GM21619 (cell line): ENCODE measurements at regions not wholly inside any gene's neighbourhood (a gene's known extent, or its start where the extent isn't known, plus 50 kb on each side); places are given as distances from the start of the nearest gene placed in this dataset.

Experiments used
- ATAC-seq: cut with Tn5 transposase; IDR thresholded peaks from one replicate; pipeline ENCODE4 v1.9.1; 2021; ENCODE audit not compliant: unreplicated experiment

DNA sequence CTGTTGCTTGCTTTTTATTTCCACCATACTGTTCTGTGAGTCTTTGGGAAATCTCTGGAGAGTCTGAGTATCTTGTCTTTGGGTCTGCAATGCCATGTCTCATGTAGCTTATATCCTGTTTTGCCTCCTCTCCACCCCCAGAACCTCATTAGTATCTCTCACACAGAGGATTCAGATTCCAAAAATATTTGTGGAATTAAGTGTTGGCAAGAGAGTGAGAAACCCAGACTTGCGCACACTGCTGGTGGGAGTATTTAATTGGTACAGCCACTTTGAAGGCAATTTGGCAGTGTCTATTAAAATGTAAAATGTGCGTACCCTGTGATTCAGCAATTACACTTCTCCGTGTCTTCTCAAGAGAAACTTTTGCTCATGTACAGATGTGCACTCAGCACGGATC lies 68.6 kb downstream of the ZNF621 start:
- ATAC-seq = no peak

DNA sequence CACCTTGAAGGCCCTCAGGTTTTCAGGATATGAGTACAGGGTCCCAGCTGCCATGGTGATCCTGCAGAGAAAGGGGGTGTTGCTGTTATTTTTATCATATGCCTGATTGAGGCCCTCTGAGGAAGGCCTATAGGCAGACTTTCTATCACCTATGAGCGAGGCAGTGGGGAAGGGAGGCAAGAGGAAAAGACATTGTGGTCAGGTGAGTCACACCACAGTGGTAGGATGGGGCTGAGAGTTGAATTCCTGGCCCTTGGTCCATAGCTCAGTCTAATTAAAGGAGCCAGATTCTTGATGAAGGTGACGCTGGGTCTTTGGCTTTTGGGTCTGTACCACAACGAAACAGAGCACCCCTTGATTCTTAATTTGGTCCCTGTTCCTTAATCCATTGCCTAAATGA lies 72.7 kb downstream of the ZNF621 start:
- ATAC-seq = no peak

DNA sequence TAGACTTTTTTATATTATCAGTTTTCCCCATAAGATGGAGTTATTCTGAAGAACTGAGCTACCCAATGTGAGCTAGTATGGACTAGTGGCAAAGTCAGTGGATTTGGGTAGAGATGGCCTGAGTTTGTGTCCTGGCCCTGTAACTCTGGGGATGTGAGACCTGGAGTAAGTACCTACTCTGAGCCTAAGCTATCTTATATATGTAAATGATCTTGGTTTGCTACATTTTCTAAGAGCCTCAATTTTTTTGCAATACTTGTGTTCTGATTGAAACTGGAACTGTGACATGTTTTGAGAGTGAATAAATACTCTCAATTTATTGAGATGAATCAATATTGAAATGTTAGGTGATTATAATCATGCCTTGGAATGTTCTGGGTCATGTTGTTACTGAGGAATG lies 73.6 kb downstream of the ZNF621 start:
- no peak for ATAC-seq

DNA sequence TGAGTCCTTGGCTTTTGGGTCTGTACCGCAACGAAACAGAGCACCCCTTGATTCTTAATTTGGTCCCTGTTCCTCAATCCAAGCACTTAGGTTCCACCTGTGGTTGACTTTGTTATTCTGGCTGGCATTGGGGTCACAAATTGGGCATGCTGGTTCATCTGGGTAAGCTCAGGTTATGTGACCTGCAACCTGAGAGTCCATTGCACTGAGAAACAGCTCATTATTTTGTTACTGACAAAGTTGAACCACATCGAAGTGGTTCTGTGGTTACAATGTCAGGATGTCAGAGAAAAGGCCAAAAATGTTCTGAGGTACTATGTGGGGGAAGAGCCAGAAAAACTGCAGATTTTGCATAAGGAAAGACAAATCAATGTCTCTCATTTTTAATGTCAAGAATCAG lies 74.2 kb downstream of the ZNF621 start:
- ATAC-seq = no peak

DNA sequence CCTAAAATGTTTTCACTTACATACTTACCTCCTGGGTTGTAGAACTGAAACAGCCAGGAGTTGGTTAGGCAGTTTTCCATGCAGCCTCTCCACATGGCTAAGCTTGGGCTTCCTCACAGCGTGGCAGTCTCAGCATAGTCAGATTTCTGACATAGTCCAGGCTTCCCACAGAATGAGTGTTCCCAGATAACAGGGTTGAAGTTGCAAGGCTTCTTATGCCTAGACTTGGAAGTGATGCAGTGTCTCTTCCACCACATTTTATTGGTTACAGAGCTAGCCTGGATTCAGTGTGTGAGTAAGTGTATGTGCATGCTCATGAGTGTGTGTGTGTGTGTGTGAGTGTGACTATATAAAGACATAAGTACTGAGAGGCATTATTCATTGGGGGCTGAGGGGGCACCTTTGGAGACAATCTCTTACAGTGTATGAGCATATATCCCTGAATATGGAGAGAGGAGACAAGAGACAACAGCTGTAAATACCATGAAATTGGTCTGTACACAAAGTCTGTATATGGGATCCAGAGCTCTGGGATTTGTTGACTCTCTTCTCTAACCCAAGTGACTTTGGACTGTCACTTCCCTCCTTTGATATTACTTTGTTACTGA lies 78.1 kb downstream of the ZNF621 start:
- no peak for ATAC-seq

- no peak for ATAC-seq
These were observed 81.2 kb downstream of the ZNF621 start for GRCh38 chr3:40605960-40606359.

DNA sequence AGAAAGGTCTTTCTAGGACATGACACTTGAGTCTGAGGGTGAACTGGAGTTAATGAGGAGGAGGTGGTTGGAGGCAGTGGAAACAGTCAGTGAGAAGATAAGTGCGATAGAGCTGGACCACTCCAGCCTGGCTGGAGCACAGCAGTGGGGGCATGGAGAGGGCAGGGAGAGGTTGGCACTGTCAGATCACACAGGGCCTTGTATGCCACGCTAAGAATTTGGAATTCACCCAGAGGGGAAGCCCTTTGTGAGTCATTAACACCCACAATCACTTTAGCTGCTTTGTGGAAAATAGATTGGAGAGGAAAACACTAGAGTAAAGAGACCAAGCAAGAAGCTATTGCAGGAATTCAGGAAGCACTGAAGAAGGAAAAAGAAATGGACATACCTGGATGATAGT lies 83.3 kb downstream of the ZNF621 start:
- no peak for ATAC-seq

DNA sequence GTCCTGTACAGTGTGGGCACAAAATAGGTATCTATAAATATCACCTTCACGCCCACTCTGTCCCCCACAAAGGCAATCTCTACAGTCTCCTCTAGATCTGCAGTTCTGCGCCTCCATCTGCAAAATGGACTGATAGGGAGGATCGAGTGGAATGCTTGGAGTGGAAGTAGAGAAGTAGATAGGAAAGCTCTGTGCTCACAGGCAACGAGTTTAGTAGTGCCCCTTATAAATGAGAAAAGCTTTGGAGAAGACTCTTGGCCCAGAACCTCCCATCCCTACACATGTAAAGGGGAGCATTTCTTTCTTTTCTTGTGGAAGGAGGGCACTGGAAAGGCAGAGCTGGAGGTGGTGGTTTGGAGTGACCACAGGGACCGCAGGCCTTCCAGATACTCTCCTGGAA lies 88.5 kb downstream of the ZNF621 start:
- no peak for ATAC-seq

DNA sequence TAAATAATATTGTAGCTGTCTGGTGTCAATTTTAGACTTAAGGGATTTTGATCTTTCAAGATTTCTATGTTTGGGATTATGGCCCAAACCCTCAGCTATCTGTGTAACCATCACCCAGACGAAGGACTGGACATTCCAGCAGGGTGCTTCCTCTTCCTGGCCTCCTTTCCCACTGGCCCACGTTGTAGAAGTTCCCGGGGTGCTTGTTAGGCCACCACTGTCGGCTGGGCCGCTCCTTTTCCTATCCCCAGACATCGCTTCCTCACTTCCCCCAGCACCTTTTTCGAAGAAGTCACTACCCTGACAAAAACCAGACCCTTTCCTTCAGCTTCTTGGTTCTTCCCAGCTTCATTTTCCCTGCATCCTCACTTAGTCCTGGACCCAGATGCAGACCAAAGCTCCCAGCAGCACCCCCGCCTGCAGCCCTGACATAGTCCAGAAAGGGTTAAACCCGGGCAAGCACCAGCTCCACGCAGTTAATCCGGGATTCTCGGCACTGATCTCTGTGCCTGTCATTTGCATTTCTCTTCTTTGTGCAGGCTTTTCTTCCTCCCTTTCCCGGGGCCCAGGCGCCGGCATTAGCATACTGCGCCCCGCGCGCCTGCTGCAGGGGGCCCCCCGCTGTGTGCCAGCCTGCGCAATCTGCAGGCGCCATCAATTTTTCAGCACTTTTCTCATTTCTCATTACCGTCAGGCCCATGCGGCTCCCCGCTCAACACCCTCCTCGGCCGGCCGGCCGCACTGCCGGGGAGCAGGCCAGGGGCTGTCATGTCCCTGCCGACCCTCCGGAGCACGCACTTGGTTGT lies 90.6 kb downstream of the ZNF621 start:
- no peak for ATAC-seq

- no peak for ATAC-seq
These were observed 91.4 kb downstream of the ZNF621 start for GRCh38 chr3:40615918-40616819.

DNA sequence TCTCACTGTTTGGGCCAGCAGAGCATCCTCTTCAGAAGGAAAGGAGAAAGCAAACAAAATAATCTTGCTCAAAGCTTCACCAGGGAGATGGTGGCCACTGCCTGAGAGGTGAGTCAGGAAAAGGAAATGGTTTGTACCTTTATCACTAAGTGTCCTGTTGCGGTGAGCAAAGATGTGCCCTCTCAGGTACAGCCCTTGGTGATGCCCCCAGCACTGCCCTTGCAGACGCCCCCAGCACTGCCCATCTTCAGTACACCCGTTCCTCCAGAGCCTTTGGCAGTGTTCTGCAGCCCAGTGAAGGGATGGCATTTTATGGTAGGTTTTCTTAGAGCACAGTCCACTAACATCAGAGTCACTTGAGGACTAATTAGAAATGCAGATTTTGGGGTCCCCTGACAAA lies 92.3 kb downstream of the ZNF621 start:
- ATAC-seq = no peak

DNA sequence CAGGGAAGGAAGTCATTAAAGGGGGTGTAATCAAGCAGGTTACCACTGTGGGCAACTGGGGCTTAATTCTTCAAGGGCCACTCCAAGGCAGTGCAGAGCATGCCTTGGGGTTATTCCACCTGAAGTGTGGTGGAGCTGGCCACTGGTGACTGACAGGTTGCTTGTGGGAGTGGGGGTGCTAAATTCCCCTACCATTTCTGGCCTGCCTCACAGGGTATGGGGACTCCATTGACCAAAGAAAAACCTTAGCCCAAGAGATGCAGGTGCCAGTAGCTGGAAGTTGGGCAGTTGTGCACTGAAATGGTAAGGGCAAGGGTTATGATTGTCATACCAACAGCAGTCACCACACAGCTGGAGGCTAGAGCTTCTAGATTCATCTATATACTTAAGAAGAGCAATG lies 93.4 kb downstream of the ZNF621 start:
- ATAC-seq = no peak

DNA sequence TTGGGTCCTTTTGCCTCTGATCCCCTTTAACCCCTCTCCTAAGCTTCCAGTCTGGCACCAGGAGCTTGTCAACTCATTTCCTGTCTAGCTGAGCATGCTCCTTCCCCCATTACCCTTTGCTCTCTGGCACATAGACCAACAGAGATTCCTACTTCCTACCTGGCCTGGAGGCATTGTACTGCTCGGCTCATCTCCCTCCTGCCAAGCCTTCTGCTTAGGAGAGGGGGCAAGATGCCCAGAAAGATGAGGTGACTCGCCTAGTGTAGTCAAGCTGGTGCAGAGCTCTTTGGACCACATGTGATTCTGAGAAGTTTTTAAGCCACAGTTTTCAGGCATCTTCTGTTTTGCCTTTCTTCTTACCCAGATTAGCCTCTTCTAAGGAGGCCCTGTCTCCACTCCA lies 95.4 kb downstream of the ZNF621 start:
- no peak for ATAC-seq

GRCh38 chr3:40621252-40621651 lies 96.5 kb downstream of the ZNF621 start:
- no peak for ATAC-seq

- peak; percentile 85 for ATAC-seq
These were observed 98.8 kb downstream of the ZNF621 start for GRCh38 chr3:40623567-40623966.

DNA sequence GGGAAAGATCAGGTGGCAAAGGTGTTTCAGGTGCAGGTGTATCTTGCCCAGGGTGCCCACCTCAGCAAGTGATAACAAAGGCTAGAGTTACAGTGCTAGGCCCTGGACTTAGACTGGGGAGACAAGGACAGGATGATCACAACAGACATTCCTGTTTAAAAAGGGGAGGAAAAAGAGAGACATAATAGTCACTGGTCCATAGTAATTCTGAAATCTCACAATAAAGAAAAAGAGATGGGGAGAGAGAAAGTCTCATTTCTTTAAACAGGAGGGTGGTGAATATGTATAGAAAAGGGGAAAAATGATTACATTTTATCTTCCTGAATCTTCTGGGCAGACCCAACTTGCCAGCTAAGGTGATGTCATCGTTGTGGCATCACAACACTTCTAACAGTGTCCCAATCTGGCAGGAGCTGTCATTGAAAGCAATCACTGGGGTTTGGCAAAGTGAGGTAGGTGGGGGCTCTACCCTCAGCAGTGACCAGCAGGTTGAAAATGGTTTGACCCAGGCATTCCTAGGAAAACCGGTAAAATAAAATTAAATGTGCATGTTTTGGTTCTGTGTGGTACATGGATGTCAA lies 99.5 kb downstream of the ZNF621 start:
- no peak for ATAC-seq

- no peak for ATAC-seq
These were observed 102.3 kb downstream of the ZNF621 start for GRCh38 chr3:40627095-40627494.

DNA sequence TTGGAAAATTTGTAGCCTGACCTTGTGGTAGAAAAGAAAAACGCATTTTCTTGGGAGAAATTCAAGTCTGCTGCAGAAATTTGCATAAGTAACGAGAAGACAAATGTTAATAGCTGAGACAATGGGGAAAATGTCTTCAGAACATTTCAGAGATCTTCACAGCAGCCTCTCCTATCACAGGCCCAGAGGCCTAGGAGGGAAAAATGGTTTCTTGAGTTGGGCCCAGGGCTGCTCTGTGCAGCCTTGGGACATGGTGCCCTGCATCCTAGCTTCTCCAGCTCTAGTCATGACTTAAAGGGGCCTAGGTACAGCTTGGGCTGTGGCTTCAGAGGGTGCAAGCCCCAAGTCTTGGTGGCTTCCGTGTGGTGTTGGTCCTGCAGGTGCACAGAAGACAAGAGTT lies 104.2 kb downstream of the ZNF621 start:
- no peak for ATAC-seq

- ATAC-seq = no peak
These were observed 106.7 kb downstream of the ZNF621 start for GRCh38 chr3:40631341-40631995.

- ATAC-seq = no peak
These were observed 113.1 kb downstream of the ZNF621 start for GRCh38 chr3:40637906-40638305.

DNA sequence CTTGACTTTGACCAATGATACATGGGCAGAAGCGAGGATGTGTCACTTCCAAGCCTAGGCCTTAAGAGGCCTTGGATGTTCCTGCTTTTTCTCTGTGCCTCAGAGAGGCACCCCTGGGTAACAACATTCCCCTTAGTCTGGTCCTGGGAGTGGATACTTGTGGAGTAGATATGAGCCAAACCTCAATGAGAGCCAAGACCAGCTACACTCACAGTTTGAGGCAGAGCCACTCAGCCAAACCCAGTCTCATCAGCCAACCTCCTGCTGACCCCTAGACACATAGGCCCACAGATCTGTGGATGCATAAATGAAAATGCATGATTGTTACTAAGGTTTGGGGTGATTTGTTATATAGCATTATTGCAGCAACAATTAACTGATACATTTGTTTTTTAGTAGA lies 114.2 kb downstream of the ZNF621 start:
- ATAC-seq = no peak
